ENCODE measurements at regions not wholly inside any gene's neighbourhood (a gene's known extent, or its start where the extent isn't known, plus 50 kb on each side); places are given as distances from the start of the nearest gene placed in this dataset.
A peak's percentile ranks its signal among the peaks of the same experiment; 100 is the strongest.

- H3K36me3 ChIP-seq (ENCODE audit: control insufficient read depth in 2 of 4, insufficient read depth in 4 of 4, low read length in 3 of 4), result no peaks in the 10 kb centered on the region
- ChIA-PET CTCF (ENCODE audit: partially characterized antibody) (interaction anchor here (0.8 to 13.2 kb wide), 8 partner anchors 9 to 287 kb away, joined by 3 to 174 read pairs (median 10); partner anchors contain the start of gene NSG2), POLR2A (ENCODE audit: partially characterized antibody) (interaction anchor here (0.6 to 1.1 kb wide), 3 partner anchors 9 to 666 kb away, joined by 3 to 4 read pairs (median 3); no protein-coding TSS in a partner anchor)
- H3K79me2 ChIP-seq (ENCODE audit: control insufficient read depth in 1 of 2, insufficient read depth in 2 of 2, low read length in 2 of 2), result no peaks in the 10 kb centered on the region
- H3K18ac ChIP-seq (ENCODE audit: extremely low read depth, low read length), result no peak overlapping the region
- no peak overlapping the region for H4K8ac ChIP-seq (ENCODE audit: extremely low read depth, insufficient read depth, low read length)
- no peak overlapping the region for H3K14ac ChIP-seq (ENCODE audit: insufficient read length)
- no peak overlapping the region for H2BK20ac ChIP-seq (ENCODE audit: low read length)
- no peak overlapping the region for H2BK15ac ChIP-seq (ENCODE audit: low read length)
- H3K4me1 ChIP-seq (replicated peaks in 1 of 4; ENCODE audit: control insufficient read depth in 3 of 4, insufficient read depth in 4 of 4, low read length in 3 of 4), result peaks cover 0 to 7% (median 0%) of the 10 kb centered on the region in 4 experiments; a peak in 1 of 7 replicates
- H2AFZ ChIP-seq (ENCODE audit: low read length), result no peak overlapping the region
- H3K4ac ChIP-seq (replicated peaks; ENCODE audit: insufficient read length, low read depth, low read length), result no peak overlapping the region
- DNase-seq (ENCODE audit: low read depth in 1 of 2, low spot score in 2 of 2) (peak in 1 of 2 experiments; percentile 20), FAIRE-seq (no peak)
- no peak overlapping the region for H2BK12ac ChIP-seq (ENCODE audit: low read depth, low read length)
- 91% methylated on average over 10 of the region's 10 CpGs; no CpG with 5 or more reads in 1 of the 2 experiments for WGBS, 2 experiments (ENCODE audit: extremely low coverage in 1 of 2, insufficient coverage in 1 of 2, insufficient read length in 1 of 2, insufficient replicate concordance in 2 of 2, low coverage in 1 of 2, low lambda C conversion rate in 2 of 2, missing lambda C conversion rate in 1 of 2)
- no peak overlapping the region for H2AK5ac ChIP-seq (ENCODE audit: low read depth, low read length)
- no peak overlapping the region for H3K23ac ChIP-seq (ENCODE audit: insufficient read length)
- peaks cover 0 to 13% (median 7%) of the 10 kb centered on the region in 4 experiments; a peak in 5 of 7 replicates for H3K27me3 ChIP-seq (replicated peaks in 1 of 4; ENCODE audit: control insufficient read depth in 3 of 4, extremely low read depth in 1 of 4, insufficient read depth in 3 of 4, low read length in 3 of 4)
- no peaks in the 10 kb centered on the region for H3K9me3 ChIP-seq (ENCODE audit: insufficient read depth in 2 of 2, low read depth in 1 of 2, low read length in 1 of 2)
- H3K79me1 ChIP-seq (ENCODE audit: low read depth, low read length), result no peaks in the 10 kb centered on the region
- no peak overlapping the region for H2BK5ac ChIP-seq (ENCODE audit: low read depth, low read length)
- H3K9ac ChIP-seq (replicated peaks in 1 of 4; ENCODE audit: extremely low read depth in 1 of 4, low read depth in 3 of 4, low read length in 3 of 4), result no peak overlapping the region
- H3K4me2 ChIP-seq (ENCODE audit: insufficient read depth in 1 of 2, low read depth in 2 of 2, low read length in 2 of 2), result no peak overlapping the region
- no peak overlapping the region for H4K91ac ChIP-seq (replicated peaks; ENCODE audit: insufficient read length, low read length)
- peaks cover 4% of the 10 kb centered on the region; the same call in 1 of the 2 replicates for H3K23me2 ChIP-seq (ENCODE audit: low read depth, low read length)
- H3K56ac ChIP-seq (replicated peaks; ENCODE audit: insufficient read length, low read depth, low read length), result no peak overlapping the region
- H2BK120ac ChIP-seq (replicated peaks; ENCODE audit: low read depth, low read length), result no peak overlapping the region
- H3K27ac ChIP-seq (ENCODE audit: low read depth, low read length), result no peak overlapping the region
- H3K4me3 ChIP-seq (ENCODE audit: extremely low read depth in 1 of 4, insufficient read depth in 2 of 4, low read depth in 3 of 4, low read length in 4 of 4), result no peak overlapping the region
- no peak overlapping the region for H4K5ac ChIP-seq (ENCODE audit: insufficient read length, low read depth, low read length)
- no peaks in the 10 kb centered on the region for H4K20me1 ChIP-seq (replicated peaks in 1 of 2; ENCODE audit: control insufficient read depth in 1 of 2, insufficient read depth in 2 of 2, low read length in 2 of 2)
- TF ChIP-seq SIX5 (IDR thresholded peaks at IDR 0.05; ENCODE audit: low read depth, low read length) (no peak), POU5F1 (IDR thresholded peaks at IDR 0.05; ENCODE audit: low read depth, low read length) (no peak), CTCF (IDR thresholded peaks at IDR 0.05; ENCODE audit: control extremely low read depth in 1 of 3, insufficient read depth in 1 of 3, low read depth in 1 of 3, low read length in 3 of 3) (no peak), USF2 (IDR thresholded peaks at IDR 0.05; ENCODE audit: low read length) (no peak), TCF12 (IDR thresholded peaks at IDR 0.05; ENCODE audit: low read depth, low read length) (no peak), FOSL1 (IDR thresholded peaks at IDR 0.05; ENCODE audit: insufficient read depth, low read depth, low read length) (no peak), SP1 (IDR thresholded peaks at IDR 0.05; ENCODE audit: low read depth, low read length) (no peak), NANOG (IDR thresholded peaks at IDR 0.05; ENCODE audit: insufficient read depth, low read depth, low read length, poor library complexity, severe bottlenecking) (no peak)
- TF ChIP-seq, protein P1, sequence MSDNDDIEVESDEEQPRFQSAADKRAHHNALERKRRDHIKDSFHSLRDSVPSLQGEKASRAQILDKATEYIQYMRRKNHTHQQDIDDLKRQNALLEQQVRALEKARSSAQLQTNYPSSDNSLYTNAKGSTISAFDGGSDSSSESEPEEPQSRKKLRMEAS (IDR thresholded peaks at IDR 0.05), result no peak
Measured at GRCh38 chr5:174310243-174310642, 264.7 kb downstream of the NSG2 start.
